AG08396 (cell line): ENCODE measurements at regions not wholly inside any gene's neighbourhood (a gene's known extent, or its start where the extent isn't known, plus 50 kb on each side); places are given as distances from the start of the nearest gene placed in this dataset.

ENCODE experiments used
- DNase-seq: peaks from one replicate; pipeline ENCODE4 v3.0.0; 2012; ENCODE audit warnings: low spot score, mixed read lengths

- no peak for DNase-seq
Measured at GRCh38 chr5:50964746-50965653, 298.6 kb downstream of the PARP8 start.

GRCh38 chr5:50965654-50966375 is 299.4 kb downstream of the PARP8 start:
- DNase-seq: no peak

- DNase-seq: no peak
Measured at GRCh38 chr5:50967009-50967562, 300.6 kb downstream of the PARP8 start.

- no peak for DNase-seq
Measured at GRCh38 chr5:50967563-50968355, 301.3 kb downstream of the PARP8 start.

- no peak for DNase-seq
Measured at GRCh38 chr5:50968356-50969149, 302.1 kb downstream of the PARP8 start.

GRCh38 chr5:50969151-50970031 is 303.0 kb downstream of the PARP8 start:
- DNase-seq: no peak

- DNase-seq: no peak
Measured at GRCh38 chr5:50975840-50976239, 309.4 kb downstream of the PARP8 start.

GRCh38 chr5:50978924-50979323 is 312.5 kb downstream of the PARP8 start:
- no peak for DNase-seq

GRCh38 chr5:50984640-50985039 is 318.2 kb downstream of the PARP8 start:
- no peak for DNase-seq

- DNase-seq: no peak
Measured at GRCh38 chr5:50990296-50990924, 324.0 kb downstream of the PARP8 start.

- DNase-seq: no peak
Measured at GRCh38 chr5:50995285-50995942, 329.0 kb downstream of the PARP8 start.

- no peak for DNase-seq
Measured at GRCh38 chr5:51001227-51001923, 334.9 kb downstream of the PARP8 start.

- no peak for DNase-seq
Measured at GRCh38 chr5:51002368-51002767, 335.9 kb downstream of the PARP8 start.

- DNase-seq: no peak
Measured at GRCh38 chr5:51013036-51013435, 346.6 kb downstream of the PARP8 start.

GRCh38 chr5:51018423-51018822 is 352.0 kb downstream of the PARP8 start:
- DNase-seq: no peak

- DNase-seq: no peak
Measured at GRCh38 chr5:51024263-51024662, 357.8 kb downstream of the PARP8 start.

- no peak for DNase-seq
Measured at GRCh38 chr5:51027271-51027670, 356.0 kb upstream of the ISL1 start.

GRCh38 chr5:51028394-51028793 is 354.9 kb upstream of the ISL1 start:
- DNase-seq: no peak

GRCh38 chr5:51033215-51033614 is 350.0 kb upstream of the ISL1 start:
- no peak for DNase-seq
